ENCODE measurements at regions not wholly inside any gene's neighbourhood (a gene's known extent, or its start where the extent isn't known, plus 50 kb on each side); places are given as distances from the start of the nearest gene placed in this dataset.

DNA sequence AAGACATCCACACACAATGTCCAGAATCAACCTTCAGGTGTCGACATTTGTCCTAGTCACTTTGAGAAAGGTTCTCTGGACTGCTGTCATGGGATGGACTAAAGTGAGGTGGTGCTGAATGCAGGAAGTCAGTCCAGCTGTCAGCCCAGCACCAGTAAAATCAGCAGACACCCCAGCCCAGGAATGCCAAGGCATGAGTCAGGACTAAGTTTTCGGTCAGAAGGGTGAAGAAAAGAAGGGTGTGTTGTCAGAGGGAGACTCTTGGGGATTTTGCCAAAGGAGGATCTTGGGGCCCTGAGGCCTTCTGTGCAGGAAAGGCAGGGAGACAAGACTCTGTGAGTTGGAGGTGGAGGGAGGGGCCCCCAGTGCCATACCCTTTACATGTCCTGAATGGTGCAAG is 69.0 kb upstream of the XPA start:
- no peaks in the 10 kb centered on the region for H3K36me3 ChIP-seq (ENCODE audit: insufficient read depth, low read length)
- Mint-ChIP-seq H3K27ac (no peak overlapping the region), H3K9me3 (peaks cover 0 to 2% (median 0%) of the 10 kb centered on the region in 8 donors), H3K4me1 (no peaks in the 10 kb centered on the region), H3K27me3 (peaks cover 27 to 42% of the 10 kb centered on the region in 2 donors), H3K36me3 (no peaks in the 10 kb centered on the region), H3K4me3 (no peak overlapping the region)
- no peaks in the 10 kb centered on the region for H3K4me1 ChIP-seq (ENCODE audit: insufficient read depth, low read length)
- CTCF ChIA-PET (ENCODE audit: partially characterized antibody): no interaction called here
- no peaks in the 10 kb centered on the region for H3K27me3 ChIP-seq (ENCODE audit: insufficient read depth, low read length)
- no peaks in the 10 kb centered on the region for H3K9me3 ChIP-seq (ENCODE audit: control insufficient read depth in 1 of 2, low read length in 2 of 2)
- DNase-seq: no peak
- POLR2A ChIA-PET (ENCODE audit: partially characterized antibody): no interaction called here
- H3K4me3 ChIP-seq (ENCODE audit: low read length in 2 of 2): no peak overlapping the region
- intact Hi-C loops (cut with micrococcal nuclease): no loop called here
- no peak overlapping the region for H3K27ac ChIP-seq (ENCODE audit: low read depth, low read length)

DNA sequence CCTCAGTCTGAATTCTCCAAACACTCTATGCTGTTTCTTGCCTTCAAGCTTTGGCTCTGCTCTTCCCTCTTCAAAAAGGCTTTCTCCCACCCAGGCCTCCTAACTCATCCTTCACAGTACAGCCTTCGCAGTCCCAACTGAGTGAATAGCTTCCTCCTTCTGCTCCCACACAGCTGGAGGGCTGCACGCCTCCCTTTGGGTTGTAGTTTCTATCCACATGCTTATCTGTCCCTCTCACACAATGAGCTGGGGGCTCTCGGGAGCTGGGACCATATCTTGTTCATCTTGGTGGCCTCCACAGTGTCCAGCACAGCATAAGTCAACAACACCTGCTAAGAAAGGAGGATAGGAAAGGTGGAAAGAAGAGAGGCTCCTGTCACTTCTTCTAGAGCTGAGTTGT is 69.5 kb upstream of the XPA start:
- Mint-ChIP-seq H3K27me3 (peaks cover 23 to 39% of the 10 kb centered on the region in 2 donors), H3K36me3 (no peaks in the 10 kb centered on the region), H3K4me3 (no peak overlapping the region), H3K27ac (no peak overlapping the region), H3K9me3 (peaks cover 0 to 2% (median 0%) of the 10 kb centered on the region in 8 donors), H3K4me1 (no peaks in the 10 kb centered on the region)
- POLR2A ChIA-PET (ENCODE audit: partially characterized antibody): no interaction called here
- Histone ChIP-seq H3K36me3 (ENCODE audit: insufficient read depth, low read length) (no peaks in the 10 kb centered on the region), H3K27me3 (ENCODE audit: insufficient read depth, low read length) (no peaks in the 10 kb centered on the region), H3K27ac (ENCODE audit: low read depth, low read length) (no peak overlapping the region), H3K4me3 (ENCODE audit: low read length in 2 of 2) (no peak overlapping the region), H3K4me1 (ENCODE audit: insufficient read depth, low read length) (no peaks in the 10 kb centered on the region), H3K9me3 (ENCODE audit: control insufficient read depth in 1 of 2, low read length in 2 of 2) (no peaks in the 10 kb centered on the region)
- CTCF ChIA-PET (ENCODE audit: partially characterized antibody): no interaction called here
- no peak for DNase-seq
- intact Hi-C loops (cut with micrococcal nuclease): no loop called here

DNA sequence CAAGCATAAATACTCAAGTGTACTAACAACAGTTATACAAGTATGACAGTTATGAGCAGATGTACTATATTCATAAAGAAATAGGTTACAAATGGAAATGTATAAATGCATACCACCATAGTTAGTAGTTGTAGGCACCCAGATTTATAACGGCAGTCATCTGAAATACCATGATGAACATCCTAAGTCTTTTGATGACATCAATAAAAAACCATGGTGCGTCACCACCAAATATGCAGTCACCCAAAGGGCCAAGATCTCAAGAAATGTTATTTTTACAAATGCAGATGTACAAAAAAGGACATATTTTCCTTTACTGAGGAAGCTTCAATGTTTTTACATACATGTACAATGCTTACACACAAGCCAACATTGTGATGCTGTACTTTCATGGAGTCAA is 70.8 kb upstream of the XPA start:
- Histone ChIP-seq H3K9me3 (ENCODE audit: control insufficient read depth in 1 of 2, low read length in 2 of 2) (no peaks in the 10 kb centered on the region), H3K4me3 (ENCODE audit: low read length in 2 of 2) (no peak overlapping the region), H3K27ac (ENCODE audit: low read depth, low read length) (no peak overlapping the region), H3K36me3 (ENCODE audit: insufficient read depth, low read length) (no peaks in the 10 kb centered on the region), H3K27me3 (ENCODE audit: insufficient read depth, low read length) (peaks cover under 1% of the 10 kb centered on the region), H3K4me1 (ENCODE audit: insufficient read depth, low read length) (no peaks in the 10 kb centered on the region)
- no peak for DNase-seq
- Mint-ChIP-seq H3K4me3 (no peak overlapping the region), H3K36me3 (no peaks in the 10 kb centered on the region), H3K27me3 (peaks cover 13 to 32% of the 10 kb centered on the region in 2 donors), H3K4me1 (no peaks in the 10 kb centered on the region), H3K9me3 (no peaks in the 10 kb centered on the region), H3K27ac (no peak overlapping the region)
- ChIA-PET POLR2A (ENCODE audit: partially characterized antibody) (no interaction called here), CTCF (ENCODE audit: partially characterized antibody) (interaction anchor here (0.6 kb wide), 1 partner anchor 455 kb away, joined by 3 read pairs; no protein-coding TSS in a partner anchor)
- intact Hi-C loops (cut with micrococcal nuclease): no loop called here

DNA sequence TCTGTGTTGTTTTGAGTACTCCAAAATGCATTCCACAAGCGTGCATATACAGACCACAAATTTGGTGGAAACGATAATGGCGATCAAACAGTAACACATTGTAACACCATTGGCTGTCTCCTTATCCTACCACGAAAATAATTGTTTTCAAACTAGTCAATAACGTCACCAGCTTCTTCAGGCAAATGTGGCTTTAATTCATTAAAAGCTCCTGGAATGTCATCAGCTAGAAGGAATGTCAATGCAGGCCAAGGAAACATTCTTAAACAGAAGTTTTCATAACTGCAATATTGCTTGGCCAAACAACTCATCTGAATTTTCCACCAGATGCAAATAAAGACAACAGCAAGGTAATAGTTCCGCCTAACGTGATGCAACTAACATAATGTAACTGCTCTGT is 71.6 kb upstream of the XPA start:
- Mint-ChIP-seq H3K4me3 (no peak overlapping the region), H3K27ac (no peak overlapping the region), H3K36me3 (no peaks in the 10 kb centered on the region), H3K4me1 (no peaks in the 10 kb centered on the region), H3K9me3 (no peaks in the 10 kb centered on the region), H3K27me3 (peaks cover 11 to 31% of the 10 kb centered on the region in 2 donors)
- intact Hi-C loops (cut with micrococcal nuclease): no loop called here
- Histone ChIP-seq H3K27me3 (ENCODE audit: insufficient read depth, low read length) (peaks cover 3% of the 10 kb centered on the region), H3K9me3 (ENCODE audit: control insufficient read depth in 1 of 2, low read length in 2 of 2) (no peaks in the 10 kb centered on the region), H3K36me3 (ENCODE audit: insufficient read depth, low read length) (no peaks in the 10 kb centered on the region), H3K27ac (ENCODE audit: low read depth, low read length) (no peak overlapping the region), H3K4me3 (ENCODE audit: low read length in 2 of 2) (no peak overlapping the region), H3K4me1 (ENCODE audit: insufficient read depth, low read length) (no peaks in the 10 kb centered on the region)
- no peak for DNase-seq
- ChIA-PET CTCF (ENCODE audit: partially characterized antibody) (no interaction called here), POLR2A (ENCODE audit: partially characterized antibody) (no interaction called here)

DNA sequence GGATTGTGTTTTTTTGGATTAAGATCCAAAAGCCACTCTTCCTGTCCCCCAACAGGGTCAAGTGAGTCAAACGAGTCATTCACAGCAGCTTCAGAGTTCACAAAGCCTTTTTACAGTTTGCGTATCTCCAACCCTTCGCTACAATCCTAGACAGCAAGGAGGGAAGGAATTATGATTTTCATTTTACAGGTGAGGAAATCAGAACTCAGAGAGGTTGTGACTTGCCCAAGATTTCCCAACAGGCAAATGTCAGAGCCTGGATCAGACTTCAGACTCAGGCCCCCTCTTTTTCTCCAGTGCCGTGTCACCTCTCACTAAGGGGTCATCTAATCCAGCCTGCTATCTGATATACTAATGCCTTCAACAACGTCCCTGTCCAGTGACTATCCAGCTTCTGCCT is 72.1 kb upstream of the XPA start:
- Mint-ChIP-seq H3K27me3 (peaks cover 11 to 31% of the 10 kb centered on the region in 2 donors), H3K4me1 (no peaks in the 10 kb centered on the region), H3K36me3 (no peaks in the 10 kb centered on the region), H3K4me3 (no peak overlapping the region), H3K27ac (no peak overlapping the region), H3K9me3 (no peaks in the 10 kb centered on the region)
- no peak for DNase-seq
- Histone ChIP-seq H3K9me3 (ENCODE audit: control insufficient read depth in 1 of 2, low read length in 2 of 2) (no peaks in the 10 kb centered on the region), H3K27ac (ENCODE audit: low read depth, low read length) (no peak overlapping the region), H3K36me3 (ENCODE audit: insufficient read depth, low read length) (no peaks in the 10 kb centered on the region), H3K27me3 (ENCODE audit: insufficient read depth, low read length) (peaks cover 3% of the 10 kb centered on the region), H3K4me1 (ENCODE audit: insufficient read depth, low read length) (no peaks in the 10 kb centered on the region), H3K4me3 (ENCODE audit: low read length in 2 of 2) (no peak overlapping the region)
- ChIA-PET CTCF (ENCODE audit: partially characterized antibody) (no interaction called here), POLR2A (ENCODE audit: partially characterized antibody) (no interaction called here)
- intact Hi-C loops (cut with micrococcal nuclease): no loop called here

DNA sequence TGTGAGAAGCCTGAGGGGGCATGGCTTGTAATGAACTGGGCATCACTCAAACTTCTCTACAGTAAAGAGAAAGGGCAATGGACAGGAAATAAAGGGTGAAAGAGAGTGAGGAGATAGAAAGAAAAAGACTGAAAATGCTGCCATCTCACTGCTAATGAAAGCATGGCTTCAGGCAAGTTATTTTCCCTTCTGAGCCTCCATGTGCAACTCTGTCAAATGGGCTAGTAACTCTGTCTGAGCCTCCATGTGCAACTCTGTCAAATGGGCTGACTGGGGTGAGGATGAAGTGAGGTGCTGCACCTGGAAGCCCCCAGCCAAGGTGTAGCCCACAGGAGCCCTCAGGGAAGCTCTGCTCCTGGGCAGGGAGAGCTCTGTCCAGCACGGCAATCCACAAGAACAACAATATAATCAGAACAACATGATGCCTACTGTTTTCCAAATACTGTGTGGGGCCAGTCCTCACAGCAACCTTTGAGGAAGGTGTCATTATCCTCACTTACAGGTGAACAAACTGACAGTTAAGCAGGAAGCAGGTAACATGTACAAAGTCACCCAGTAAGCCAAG is 73.8 kb upstream of the XPA start:
- Mint-ChIP-seq H3K27ac (no peak overlapping the region), H3K9me3 (no peaks in the 10 kb centered on the region), H3K36me3 (no peaks in the 10 kb centered on the region), H3K27me3 (peaks cover 8 to 25% of the 10 kb centered on the region in 2 donors), H3K4me1 (no peaks in the 10 kb centered on the region), H3K4me3 (no peak overlapping the region)
- no peak for DNase-seq
- intact Hi-C loops (cut with micrococcal nuclease): no loop called here
- Histone ChIP-seq H3K27me3 (ENCODE audit: insufficient read depth, low read length) (peaks cover 3% of the 10 kb centered on the region), H3K27ac (ENCODE audit: low read depth, low read length) (no peak overlapping the region), H3K4me3 (ENCODE audit: low read length in 2 of 2) (no peak overlapping the region), H3K4me1 (ENCODE audit: insufficient read depth, low read length) (no peaks in the 10 kb centered on the region), H3K36me3 (ENCODE audit: insufficient read depth, low read length) (no peaks in the 10 kb centered on the region), H3K9me3 (ENCODE audit: control insufficient read depth in 1 of 2, low read length in 2 of 2) (no peaks in the 10 kb centered on the region)
- POLR2A ChIA-PET (ENCODE audit: partially characterized antibody): no interaction called here
- CTCF ChIA-PET (ENCODE audit: partially characterized antibody): no interaction called here

DNA sequence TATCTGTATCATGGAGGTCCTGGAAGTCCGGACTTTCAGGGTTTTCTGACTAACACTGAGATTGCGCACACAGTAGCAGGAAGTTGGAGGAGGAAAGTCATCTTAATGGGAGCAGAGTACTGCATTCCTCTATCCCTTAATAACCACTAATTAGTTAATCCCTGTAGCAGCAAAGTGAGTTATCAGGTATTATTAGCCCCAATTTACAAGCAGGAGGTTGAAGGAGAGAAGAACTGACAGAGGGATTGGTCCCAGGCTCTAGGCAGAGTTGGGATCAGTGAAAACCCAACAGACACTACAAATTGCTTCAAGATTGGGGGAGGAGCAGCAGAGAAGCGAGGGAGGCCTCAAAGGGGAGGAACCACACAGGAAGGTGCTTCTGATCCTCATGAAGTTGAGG is 74.5 kb upstream of the XPA start:
- H3K27me3 Mint-ChIP-seq: peaks cover 8 to 24% of the 10 kb centered on the region in 2 donors
- H3K27me3 ChIP-seq (ENCODE audit: insufficient read depth, low read length): peaks cover 3% of the 10 kb centered on the region
- ChIA-PET CTCF (ENCODE audit: partially characterized antibody) (no interaction called here), POLR2A (ENCODE audit: partially characterized antibody) (no interaction called here)
- no peaks in the 10 kb centered on the region for H3K9me3 ChIP-seq (ENCODE audit: control insufficient read depth in 1 of 2, low read length in 2 of 2)
- no peak overlapping the region for H3K4me3 ChIP-seq (ENCODE audit: low read length in 2 of 2)
- no peaks in the 10 kb centered on the region for H3K36me3 ChIP-seq (ENCODE audit: insufficient read depth, low read length)
- H3K9me3 Mint-ChIP-seq: no peaks in the 10 kb centered on the region
- H3K27ac Mint-ChIP-seq: no peak overlapping the region
- no peaks in the 10 kb centered on the region for H3K4me1 ChIP-seq (ENCODE audit: insufficient read depth, low read length)
- no peaks in the 10 kb centered on the region for H3K36me3 Mint-ChIP-seq
- H3K4me1 Mint-ChIP-seq: no peaks in the 10 kb centered on the region
- intact Hi-C loops (cut with micrococcal nuclease): no loop called here
- no peak overlapping the region for H3K27ac ChIP-seq (ENCODE audit: low read depth, low read length)
- DNase-seq: no peak
- no peak overlapping the region for H3K4me3 Mint-ChIP-seq

DNA sequence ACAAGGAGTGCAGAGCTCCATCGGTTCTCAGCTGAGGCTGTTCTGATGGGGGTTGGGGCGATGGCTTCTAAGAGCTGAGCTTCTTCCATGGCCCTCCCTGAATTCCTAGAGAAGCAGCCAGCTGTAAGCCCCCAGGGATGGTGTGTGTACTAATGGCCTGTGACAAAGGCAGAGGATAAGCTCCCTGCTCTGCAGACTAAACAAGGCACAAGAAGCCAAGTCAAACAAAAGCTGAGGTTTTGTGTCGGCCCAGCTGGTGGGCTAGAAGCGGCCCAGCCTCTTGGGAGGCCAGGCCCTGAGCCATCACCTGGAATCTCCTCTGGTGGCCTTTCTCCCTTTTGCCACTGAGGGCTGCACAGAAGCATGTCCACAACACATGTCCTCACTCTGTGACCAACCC is 75.0 kb upstream of the XPA start:
- no peak overlapping the region for H3K4me3 Mint-ChIP-seq
- DNase-seq: no peak
- Histone ChIP-seq H3K4me1 (ENCODE audit: insufficient read depth, low read length) (no peaks in the 10 kb centered on the region), H3K9me3 (ENCODE audit: control insufficient read depth in 1 of 2, low read length in 2 of 2) (no peaks in the 10 kb centered on the region), H3K36me3 (ENCODE audit: insufficient read depth, low read length) (no peaks in the 10 kb centered on the region), H3K27ac (ENCODE audit: low read depth, low read length) (no peak overlapping the region), H3K27me3 (ENCODE audit: insufficient read depth, low read length) (peaks cover 3% of the 10 kb centered on the region), H3K4me3 (ENCODE audit: low read length in 2 of 2) (no peak overlapping the region)
- ChIA-PET CTCF (ENCODE audit: partially characterized antibody) (no interaction called here), POLR2A (ENCODE audit: partially characterized antibody) (no interaction called here)
- peaks cover 0 to 1% (median 0%) of the 10 kb centered on the region in 8 donors for H3K9me3 Mint-ChIP-seq
- no peaks in the 10 kb centered on the region for H3K36me3 Mint-ChIP-seq
- H3K4me1 Mint-ChIP-seq: no peaks in the 10 kb centered on the region
- H3K27me3 Mint-ChIP-seq: peaks cover 8 to 24% of the 10 kb centered on the region in 2 donors
- H3K27ac Mint-ChIP-seq: no peak overlapping the region
- intact Hi-C loops (cut with micrococcal nuclease): no loop called here
